AG04450 (cell line): ENCODE measurements at regions not wholly inside any gene's neighbourhood (a gene's known extent, or its start where the extent isn't known, plus 50 kb on each side); places are given as distances from the start of the nearest gene placed in this dataset.

Experiments
- CTCF ChIA-PET: fragments of 300-600, 350-600 bp; formaldehyde crosslinking; extraction: SDS; loops from one replicate; lab custom pipeline; 2022; ENCODE audit warnings: antibody characterized with exemption, inconsistent platforms; lab: Charles Lee
- POLR2A ChIA-PET: fragments of 350-600 bp; formaldehyde crosslinking; extraction: SDS; loops from one replicate; lab custom pipeline; 2021; ENCODE audit warnings: antibody characterized with exemption, inconsistent platforms; lab: Yijun Ruan, JAX
- DNase-seq: peaks from one replicate; pipeline ENCODE4 v3.0.0-alpha.2; 2011; ENCODE audit warnings: low read depth, low spot score
- H3K27ac ChIP-seq: one replicate; pipeline ENCODE4 v1.5.1; 2012; ENCODE audit warnings: low read depth, low read length, control low read depth
- H3K27me3 ChIP-seq: one replicate; pipeline ENCODE4 v1.6.0; 2012; ENCODE audit warnings: low read length; ENCODE audit not compliant: control insufficient read depth, insufficient read depth
- H3K4me3 ChIP-seq: 2 replicates; pipeline ENCODE4 v1.5.1; 2011; ENCODE audit warnings: mild to moderate bottlenecking, low read depth, low read length, control low read depth
- H3K9me3 ChIP-seq: 2 replicates; pipeline ENCODE4 v1.5.1; 2012; ENCODE audit warnings: low read length; ENCODE audit not compliant: control insufficient read depth, insufficient read depth
- TF ChIP-seq, protein P1 (sequence below): IDR thresholded peaks from 2 replicates; pipeline ENCODE4 v1.5.1; 2011; ENCODE audit warnings: low read depth, low read length, control low read depth, inconsistent platforms

DNA sequence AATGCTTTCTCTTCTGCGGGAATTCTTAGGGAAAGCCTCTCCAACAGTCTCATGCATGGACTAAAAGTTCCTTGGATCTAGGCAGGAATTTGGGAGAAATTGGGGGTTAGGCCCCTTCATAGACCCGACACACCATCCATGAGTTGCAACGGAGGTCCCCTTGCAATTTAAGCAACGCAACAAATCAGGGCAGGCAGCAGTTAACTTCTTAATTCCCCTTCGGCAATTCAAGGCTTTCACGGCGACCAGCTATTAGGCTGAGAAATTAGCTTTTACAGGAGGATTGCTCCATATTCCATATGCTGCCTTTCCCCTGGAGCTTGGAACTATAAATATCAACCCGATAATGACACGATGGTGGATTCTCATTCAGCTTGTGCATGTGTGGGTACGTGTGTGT lies 241.0 kb downstream of the SHOX start:
- TF ChIP-seq, protein P1, sequence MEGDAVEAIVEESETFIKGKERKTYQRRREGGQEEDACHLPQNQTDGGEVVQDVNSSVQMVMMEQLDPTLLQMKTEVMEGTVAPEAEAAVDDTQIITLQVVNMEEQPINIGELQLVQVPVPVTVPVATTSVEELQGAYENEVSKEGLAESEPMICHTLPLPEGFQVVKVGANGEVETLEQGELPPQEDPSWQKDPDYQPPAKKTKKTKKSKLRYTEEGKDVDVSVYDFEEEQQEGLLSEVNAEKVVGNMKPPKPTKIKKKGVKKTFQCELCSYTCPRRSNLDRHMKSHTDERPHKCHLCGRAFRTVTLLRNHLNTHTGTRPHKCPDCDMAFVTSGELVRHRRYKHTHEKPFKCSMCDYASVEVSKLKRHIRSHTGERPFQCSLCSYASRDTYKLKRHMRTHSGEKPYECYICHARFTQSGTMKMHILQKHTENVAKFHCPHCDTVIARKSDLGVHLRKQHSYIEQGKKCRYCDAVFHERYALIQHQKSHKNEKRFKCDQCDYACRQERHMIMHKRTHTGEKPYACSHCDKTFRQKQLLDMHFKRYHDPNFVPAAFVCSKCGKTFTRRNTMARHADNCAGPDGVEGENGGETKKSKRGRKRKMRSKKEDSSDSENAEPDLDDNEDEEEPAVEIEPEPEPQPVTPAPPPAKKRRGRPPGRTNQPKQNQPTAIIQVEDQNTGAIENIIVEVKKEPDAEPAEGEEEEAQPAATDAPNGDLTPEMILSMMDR: no peak
- Histone ChIP-seq H3K9me3 (peaks cover 67% of the 10 kb centered on the region), H3K4me3 (no peak overlapping the region), H3K27ac (no peak overlapping the region), H3K27me3 (no peaks in the 10 kb centered on the region)
- POLR2A ChIA-PET: no interaction called here
- no peak for DNase-seq
- CTCF ChIA-PET: no interaction called here

DNA sequence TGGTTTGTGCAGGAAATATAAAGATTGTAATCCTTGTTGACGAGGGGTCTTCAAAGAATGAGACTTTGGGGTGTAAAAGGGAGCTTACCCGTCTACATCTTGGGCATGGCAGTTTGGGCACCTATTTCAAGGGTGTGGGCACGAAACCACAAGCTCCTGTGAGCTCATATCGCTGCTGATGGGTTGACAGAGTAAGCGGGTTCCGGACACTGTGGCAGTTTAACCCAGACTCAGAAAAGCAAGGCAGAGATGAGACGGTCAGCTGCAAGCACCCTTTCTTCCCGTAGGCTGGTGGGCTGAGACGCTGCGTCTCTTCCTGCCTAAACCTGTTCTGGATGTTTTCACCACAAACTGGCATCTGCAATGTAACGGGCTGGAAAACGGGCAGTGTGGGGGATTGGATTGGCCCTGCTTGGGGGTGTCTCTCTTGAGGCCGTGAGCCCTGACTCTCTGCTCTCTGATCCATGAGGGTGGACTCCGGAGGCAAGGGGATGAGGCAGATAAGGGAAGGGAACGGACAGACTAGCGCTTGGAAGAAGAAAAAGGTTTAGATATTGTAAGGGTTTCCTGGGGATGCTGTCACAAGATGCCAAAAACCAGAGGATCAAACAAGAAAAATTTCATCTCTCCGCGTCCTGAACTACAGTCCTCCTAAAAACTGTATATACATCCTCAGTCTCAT lies 237.5 kb downstream of the SHOX start:
- peaks cover 68% of the 10 kb centered on the region for H3K9me3 ChIP-seq
- no peak overlapping the region for H3K27ac ChIP-seq
- no peak overlapping the region for H3K4me3 ChIP-seq
- no peak for DNase-seq
- POLR2A ChIA-PET: no interaction called here
- CTCF ChIA-PET: no interaction called here
- TF ChIP-seq, protein P1: no peak
- no peaks in the 10 kb centered on the region for H3K27me3 ChIP-seq

DNA sequence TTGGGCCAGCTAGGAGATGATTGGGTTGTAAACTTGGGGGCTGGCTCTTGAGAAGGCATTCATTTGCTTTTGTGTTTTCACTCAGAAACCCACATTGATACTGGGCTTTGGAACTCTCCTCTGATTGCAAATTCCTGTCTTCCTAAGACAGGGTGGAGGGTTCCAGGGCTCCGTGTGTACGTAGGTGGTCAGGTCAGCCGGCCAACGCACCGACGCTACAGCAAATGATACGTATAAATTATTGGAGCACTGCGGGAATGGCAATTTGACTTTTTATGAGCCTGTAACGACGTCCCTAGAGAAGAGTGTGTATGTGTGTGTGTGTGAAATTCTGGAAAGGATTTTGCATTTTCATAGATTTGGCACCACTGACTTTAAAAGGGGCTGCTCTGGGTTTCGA lies 236.9 kb downstream of the SHOX start:
- Histone ChIP-seq H3K27ac (no peak overlapping the region), H3K9me3 (peaks cover 71% of the 10 kb centered on the region), H3K27me3 (no peaks in the 10 kb centered on the region), H3K4me3 (no peak overlapping the region)
- ChIA-PET CTCF (no interaction called here), POLR2A (no interaction called here)
- TF ChIP-seq, protein P1: no peak
- no peak for DNase-seq

DNA sequence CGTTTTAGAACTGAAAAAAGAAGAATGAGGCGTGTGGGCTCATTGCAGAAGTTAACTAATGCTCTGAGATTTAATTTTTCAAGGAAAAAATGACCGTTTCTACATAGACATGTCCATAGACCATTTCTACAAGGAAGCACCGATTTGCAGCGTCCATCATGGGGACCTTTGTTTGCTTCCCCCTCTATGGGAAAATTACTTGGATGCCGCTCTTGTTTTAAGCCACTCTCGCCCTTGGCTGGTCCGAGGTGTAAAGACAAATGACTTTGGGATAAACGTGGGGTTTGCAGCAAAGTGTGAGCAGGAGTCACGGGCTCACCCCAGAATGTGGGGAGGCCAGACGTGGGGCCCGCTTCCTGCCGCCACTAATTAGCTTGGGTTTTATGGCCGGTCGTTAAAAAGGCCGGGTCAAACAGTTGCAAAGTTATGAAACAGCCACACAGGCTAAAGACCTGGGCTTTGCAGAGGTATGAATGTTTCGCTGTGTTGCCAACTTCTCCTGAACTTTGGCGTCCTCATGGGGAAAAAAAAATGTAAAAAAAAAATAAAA lies 235.9 kb downstream of the SHOX start:
- Histone ChIP-seq H3K27ac (no peak overlapping the region), H3K9me3 (peaks cover 70% of the 10 kb centered on the region), H3K27me3 (no peaks in the 10 kb centered on the region), H3K4me3 (no peak overlapping the region)
- POLR2A ChIA-PET: no interaction called here
- CTCF ChIA-PET: no interaction called here
- no peak for DNase-seq
- TF ChIP-seq, protein P1: no peak

DNA sequence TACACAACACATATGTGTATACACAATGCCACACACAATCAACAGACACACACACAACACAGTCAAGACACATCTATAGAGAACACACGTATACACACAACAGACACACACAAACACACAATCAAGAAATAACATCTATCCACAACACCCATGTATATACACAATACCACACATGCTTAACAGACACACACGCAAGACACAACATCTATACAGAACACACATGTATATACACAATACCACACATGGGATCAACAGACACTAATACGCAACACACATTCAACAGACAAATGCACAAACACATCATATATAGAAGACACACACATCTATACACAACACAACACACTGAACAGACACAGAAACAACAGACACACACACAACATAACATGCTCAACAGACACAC lies 234.8 kb downstream of the SHOX start:
- ChIA-PET CTCF (no interaction called here), POLR2A (no interaction called here)

More for the DNA sequence above, 234.8 kb downstream of the SHOX start:
- Histone ChIP-seq H3K27me3 (no peaks in the 10 kb centered on the region), H3K4me3 (no peak overlapping the region), H3K27ac (no peak overlapping the region), H3K9me3 (peaks cover 71% of the 10 kb centered on the region)
- TF ChIP-seq, protein P1: no peak
- no peak for DNase-seq
